ENCODE measurements at regions not wholly inside any gene's neighbourhood (a gene's known extent, or its start where the extent isn't known, plus 50 kb on each side); places are given as distances from the start of the nearest gene placed in this dataset.
A peak's percentile ranks its signal among the peaks of the same experiment; 100 is the strongest.
"Not testable (repeated sequence)": the region's sequence is repeated elsewhere in the genome, so short reads cannot be mapped to it uniquely, and the experiment has no call there.

DNA sequence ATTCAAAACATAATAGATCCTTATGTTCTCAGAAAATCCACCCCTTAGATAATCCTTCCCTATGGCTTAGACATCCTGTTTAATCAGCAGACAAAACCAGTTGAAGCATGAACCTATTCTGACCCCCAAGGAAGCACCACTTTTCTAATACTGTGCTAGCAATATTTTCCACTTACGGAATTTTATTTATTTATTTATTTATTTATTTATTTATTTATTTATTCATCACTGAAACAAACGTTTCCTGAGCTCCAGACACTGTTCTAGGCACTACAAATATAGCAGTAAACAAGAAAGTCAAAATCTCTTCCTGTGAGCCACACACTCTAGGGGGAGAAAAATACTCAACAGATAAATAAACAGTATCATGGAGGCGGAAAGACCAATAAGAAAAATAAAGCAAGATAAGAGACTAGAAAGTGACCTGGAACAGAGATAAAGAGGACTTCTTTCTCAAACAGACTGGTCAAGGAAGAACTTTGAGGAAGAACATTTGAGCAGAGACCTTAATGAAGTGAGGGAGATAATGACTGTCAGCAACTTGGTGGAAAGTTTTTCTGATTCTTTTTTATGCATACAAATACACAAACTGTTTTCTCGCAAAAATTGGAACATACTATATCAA, 145.5 kb upstream of the POGK start (continued):
- TF ChIP-seq MEIS1 (CRISPR knock-in tag; IDR thresholded peaks at IDR 0.05; ENCODE audit: borderline replicate concordance): no peak
- TF ChIP-seq ZNF16 (tag by site-specific recombination; IDR thresholded peaks at IDR 0.05; ENCODE audit: low read depth): no peak
- TF ChIP-seq OVOL3 (tag by site-specific recombination; IDR thresholded peaks at IDR 0.05): no peak

DNA sequence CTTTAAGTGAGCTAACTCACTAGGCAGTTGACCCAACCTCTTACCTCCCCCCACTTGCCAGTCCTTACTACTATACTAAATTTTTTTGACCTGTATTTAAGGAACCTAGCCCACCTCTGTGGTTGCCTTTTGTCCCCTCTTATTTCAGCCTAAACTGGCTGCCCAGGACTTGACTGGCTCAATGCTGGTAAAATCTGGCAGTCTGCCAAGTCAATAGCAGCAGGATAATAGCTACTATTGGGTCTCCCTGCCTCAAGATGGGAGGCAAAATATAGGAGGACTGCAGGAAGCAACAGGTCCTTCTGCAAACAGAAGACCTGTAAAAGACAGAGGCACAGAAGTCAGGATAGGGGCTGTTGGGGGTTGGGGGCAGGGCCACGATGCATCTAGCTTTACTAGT, 144.2 kb upstream of the POGK start:
- ChIA-PET POLR2A (no interaction called here), CTCF (no interaction called here)
- no peak overlapping the region for H3K4me3 ChIP-seq (ENCODE audit: low read depth, low read length)

GRCh38 chr1:166695834-166696233, 143.4 kb upstream of the POGK start:
- H3K4me3 ChIP-seq (ENCODE audit: low read depth, low read length); CTCF ChIA-PET; H3K4me1 ChIP-seq (ENCODE audit: control insufficient read depth, insufficient read depth, low read length); H3K9me3 ChIP-seq (ENCODE audit: control insufficient read depth, insufficient read depth, low read depth, low read length); POLR2A ChIA-PET; H3K36me3 ChIP-seq (ENCODE audit: control insufficient read depth in 2 of 2, insufficient read depth in 1 of 2, low read length in 2 of 2); H3K27ac ChIP-seq (ENCODE audit: extremely low read depth, low read depth, low read length): not testable (repeated sequence)

More for the DNA sequence above, 144.2 kb upstream of the POGK start:
- H3K4me1 ChIP-seq (ENCODE audit: control insufficient read depth, insufficient read depth, low read length): no peaks in the 10 kb centered on the region
- no peaks in the 10 kb centered on the region for H3K36me3 ChIP-seq (ENCODE audit: control insufficient read depth in 2 of 2, insufficient read depth in 1 of 2, low read length in 2 of 2)
- no peak overlapping the region for H3K27ac ChIP-seq (ENCODE audit: extremely low read depth, low read depth, low read length)
- H3K9me3 ChIP-seq (ENCODE audit: control insufficient read depth, insufficient read depth, low read depth, low read length): no peaks in the 10 kb centered on the region
- TF ChIP-seq SCRT2 (tag by site-specific recombination; IDR thresholded peaks at IDR 0.05): peak; percentile 60
- no peak for TF ChIP-seq ZNF580 (tag by site-specific recombination; IDR thresholded peaks at IDR 0.05)
- 0 out of 2 replicates have a peak, but pooled peaks have one; percentile 15 for TF ChIP-seq ZNF660 (tag by site-specific recombination; IDR thresholded peaks at IDR 0.05)

DNA sequence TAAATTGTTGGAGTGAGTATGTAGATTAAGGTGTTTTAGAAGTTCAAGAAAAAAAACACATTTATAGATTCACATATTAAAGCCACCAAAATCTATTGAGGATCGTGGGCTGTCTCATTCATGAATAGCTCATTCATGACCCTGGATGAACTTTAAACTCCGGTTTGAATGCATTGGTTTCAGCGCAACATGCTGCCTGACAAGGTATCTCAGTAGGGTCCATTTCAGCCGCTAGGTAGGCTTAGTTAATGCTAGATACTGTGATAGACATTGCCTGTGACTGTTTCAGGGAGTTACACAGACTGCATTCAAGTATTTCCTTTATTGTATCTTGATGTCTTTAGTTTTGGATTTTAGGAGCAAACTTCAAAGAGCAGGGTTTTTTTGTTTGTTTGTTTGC, 140.5 kb upstream of the POGK start:
- CTCF ChIA-PET: no interaction called here
- POLR2A ChIA-PET: no interaction called here
- no peak overlapping the region for H3K27ac ChIP-seq (ENCODE audit: extremely low read depth, low read depth, low read length)
- no peak overlapping the region for H3K4me3 ChIP-seq (ENCODE audit: low read depth, low read length)
- no peaks in the 10 kb centered on the region for H3K4me1 ChIP-seq (ENCODE audit: control insufficient read depth, insufficient read depth, low read length)
- TF ChIP-seq ZFHX2 (tag by site-specific recombination; conservative IDR thresholded peaks at IDR 0.05): no peak
- TF ChIP-seq BCL6B (tag by site-specific recombination; IDR thresholded peaks at IDR 0.05): no peak
- no peak for TF ChIP-seq ZNF146 (tag by site-specific recombination; IDR thresholded peaks at IDR 0.05)
- no peak for TF ChIP-seq ZNF211 (tag by site-specific recombination; IDR thresholded peaks at IDR 0.05; ENCODE audit: low read depth)
- TF ChIP-seq ZNF548 (tag by site-specific recombination; IDR thresholded peaks at IDR 0.05): no peak
- no peak for TF ChIP-seq ZNF48 (tag by site-specific recombination; IDR thresholded peaks at IDR 0.05)
- TF ChIP-seq ZNF768 (tag by site-specific recombination; IDR thresholded peaks at IDR 0.05): no peak
- TF ChIP-seq, protein P1, sequence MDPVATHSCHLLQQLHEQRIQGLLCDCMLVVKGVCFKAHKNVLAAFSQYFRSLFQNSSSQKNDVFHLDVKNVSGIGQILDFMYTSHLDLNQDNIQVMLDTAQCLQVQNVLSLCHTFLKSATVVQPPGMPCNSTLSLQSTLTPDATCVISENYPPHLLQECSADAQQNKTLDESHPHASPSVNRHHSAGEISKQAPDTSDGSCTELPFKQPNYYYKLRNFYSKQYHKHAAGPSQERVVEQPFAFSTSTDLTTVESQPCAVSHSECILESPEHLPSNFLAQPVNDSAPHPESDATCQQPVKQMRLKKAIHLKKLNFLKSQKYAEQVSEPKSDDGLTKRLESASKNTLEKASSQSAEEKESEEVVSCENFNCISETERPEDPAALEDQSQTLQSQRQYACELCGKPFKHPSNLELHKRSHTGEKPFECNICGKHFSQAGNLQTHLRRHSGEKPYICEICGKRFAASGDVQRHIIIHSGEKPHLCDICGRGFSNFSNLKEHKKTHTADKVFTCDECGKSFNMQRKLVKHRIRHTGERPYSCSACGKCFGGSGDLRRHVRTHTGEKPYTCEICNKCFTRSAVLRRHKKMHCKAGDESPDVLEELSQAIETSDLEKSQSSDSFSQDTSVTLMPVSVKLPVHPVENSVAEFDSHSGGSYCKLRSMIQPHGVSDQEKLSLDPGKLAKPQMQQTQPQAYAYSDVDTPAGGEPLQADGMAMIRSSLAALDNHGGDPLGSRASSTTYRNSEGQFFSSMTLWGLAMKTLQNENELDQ (tag by site-specific recombination; IDR thresholded peaks at IDR 0.05; ENCODE audit: low read depth): no peak
- TF ChIP-seq ZNF677 (tag by site-specific recombination; IDR thresholded peaks at IDR 0.05): no peak
- no peak for TF ChIP-seq ZNF549 (tag by site-specific recombination; IDR thresholded peaks at IDR 0.05)
- no peak for TF ChIP-seq ZNF184 (tag by site-specific recombination; IDR thresholded peaks at IDR 0.05)
- no peaks in the 10 kb centered on the region for H3K9me3 ChIP-seq (ENCODE audit: control insufficient read depth, insufficient read depth, low read depth, low read length)
- no peaks in the 10 kb centered on the region for H3K36me3 ChIP-seq (ENCODE audit: control insufficient read depth in 2 of 2, insufficient read depth in 1 of 2, low read length in 2 of 2)
